ENCODE measurements at regions not wholly inside any gene's neighbourhood (a gene's known extent, or its start where the extent isn't known, plus 50 kb on each side); places are given as distances from the start of the nearest gene placed in this dataset.

DNA sequence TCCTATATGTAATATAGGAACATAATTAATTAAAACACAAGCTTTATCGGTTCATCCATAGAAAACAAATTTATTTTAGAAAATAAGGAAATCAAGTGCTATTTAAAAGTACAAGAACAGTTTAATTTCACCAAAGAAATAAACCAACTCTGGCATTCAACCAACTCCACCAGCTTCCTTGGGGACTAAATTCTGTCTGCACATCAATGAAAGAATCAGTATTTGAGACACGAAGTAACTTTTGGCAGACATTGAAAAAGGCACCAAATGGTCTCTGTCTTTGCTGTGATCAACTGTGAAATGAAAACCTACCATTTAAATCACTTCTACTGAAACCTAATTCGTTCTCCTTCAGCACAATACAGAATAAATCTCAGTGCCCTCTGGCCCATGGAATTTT, 719.7 kb upstream of the GRIA3 start:
- H3K79me2 ChIP-seq (ENCODE audit: control insufficient read depth, insufficient read depth, low read length): no peaks in the 10 kb centered on the region
- no peaks in the 10 kb centered on the region for H4K20me1 ChIP-seq (ENCODE audit: control insufficient read depth, extremely low read depth, insufficient read depth, low read length)
- no peak overlapping the region for H3K4me2 ChIP-seq (ENCODE audit: control insufficient read depth, extremely low read depth, insufficient read depth, low read depth, low read length)
- H3K27me3 ChIP-seq (ENCODE audit: control insufficient read depth, extremely low read depth, insufficient read depth, low read length): no peaks in the 10 kb centered on the region
- H3K27ac ChIP-seq (ENCODE audit: control insufficient read depth, insufficient read depth, low read length): no peak overlapping the region
- H3K9me3 ChIP-seq (ENCODE audit: control insufficient read depth, low read depth, low read length): no peaks in the 10 kb centered on the region
- DNase-seq (ENCODE audit: low read depth, low spot score) (no peak), FAIRE-seq (no peak)
- H3K4me3 ChIP-seq (ENCODE audit: control insufficient read depth in 2 of 3, extremely low read depth in 1 of 3, insufficient read depth in 2 of 3, low read depth in 1 of 3, low read length in 3 of 3): no peak overlapping the region
- no peaks in the 10 kb centered on the region for H3K4me1 ChIP-seq (ENCODE audit: control insufficient read depth, extremely low read depth, insufficient read depth, low read length)
- no peaks in the 10 kb centered on the region for H3K36me3 ChIP-seq (ENCODE audit: control insufficient read depth in 2 of 2, extremely low read depth in 1 of 2, insufficient read depth in 2 of 2, low read length in 2 of 2)
- no peak overlapping the region for H2AFZ ChIP-seq (ENCODE audit: control insufficient read depth, low read length)
- TF ChIP-seq, protein P1, sequence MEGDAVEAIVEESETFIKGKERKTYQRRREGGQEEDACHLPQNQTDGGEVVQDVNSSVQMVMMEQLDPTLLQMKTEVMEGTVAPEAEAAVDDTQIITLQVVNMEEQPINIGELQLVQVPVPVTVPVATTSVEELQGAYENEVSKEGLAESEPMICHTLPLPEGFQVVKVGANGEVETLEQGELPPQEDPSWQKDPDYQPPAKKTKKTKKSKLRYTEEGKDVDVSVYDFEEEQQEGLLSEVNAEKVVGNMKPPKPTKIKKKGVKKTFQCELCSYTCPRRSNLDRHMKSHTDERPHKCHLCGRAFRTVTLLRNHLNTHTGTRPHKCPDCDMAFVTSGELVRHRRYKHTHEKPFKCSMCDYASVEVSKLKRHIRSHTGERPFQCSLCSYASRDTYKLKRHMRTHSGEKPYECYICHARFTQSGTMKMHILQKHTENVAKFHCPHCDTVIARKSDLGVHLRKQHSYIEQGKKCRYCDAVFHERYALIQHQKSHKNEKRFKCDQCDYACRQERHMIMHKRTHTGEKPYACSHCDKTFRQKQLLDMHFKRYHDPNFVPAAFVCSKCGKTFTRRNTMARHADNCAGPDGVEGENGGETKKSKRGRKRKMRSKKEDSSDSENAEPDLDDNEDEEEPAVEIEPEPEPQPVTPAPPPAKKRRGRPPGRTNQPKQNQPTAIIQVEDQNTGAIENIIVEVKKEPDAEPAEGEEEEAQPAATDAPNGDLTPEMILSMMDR (optimal IDR thresholded peaks at IDR 0.05 in 1 of 3, IDR thresholded peaks at IDR 0.05 in 1 of 3, conservative IDR thresholded peaks at IDR 0.05 in 1 of 3; ENCODE audit: extremely low read depth in 1 of 3, insufficient read depth in 2 of 3, low read length in 3 of 3): no peak
- TF ChIP-seq EZH2 (IDR thresholded peaks at IDR 0.05; ENCODE audit: low read length): no peak
- no peak overlapping the region for H3K9ac ChIP-seq (ENCODE audit: control insufficient read depth, extremely low read depth, insufficient read depth, low read length)
- dilution Hi-C loops (cut with MboI; ENCODE audit: extremely low pct_ligation_motif_present, low sequenced_read_pairs): no loop called here
- no peaks in the 10 kb centered on the region for H3K9me1 ChIP-seq (ENCODE audit: control insufficient read depth, extremely low read depth, insufficient read depth, low read length)

DNA sequence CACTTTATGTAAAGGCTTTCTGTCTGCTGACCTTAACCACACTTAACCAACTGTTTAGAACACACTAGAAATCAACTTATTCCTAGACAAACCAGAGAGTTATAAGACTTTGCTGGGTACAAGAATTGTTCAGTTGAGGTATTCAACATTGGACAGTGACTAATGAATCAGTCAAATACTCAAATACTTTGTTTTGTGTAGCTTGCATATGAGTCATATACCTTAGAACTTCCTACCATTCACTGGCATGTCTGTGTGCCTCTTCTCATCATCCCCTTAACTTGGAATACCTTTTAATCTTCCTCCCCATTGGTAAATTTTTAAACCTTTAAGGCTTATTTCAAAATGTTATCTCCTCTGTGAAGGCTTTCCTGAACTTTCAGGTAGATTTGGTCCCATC, 708.8 kb upstream of the GRIA3 start:
- H3K79me2 ChIP-seq (ENCODE audit: control insufficient read depth, insufficient read depth, low read length): no peaks in the 10 kb centered on the region
- peak; percentile 56 for FAIRE-seq

More for the DNA sequence above, 708.8 kb upstream of the GRIA3 start:
- H3K27ac ChIP-seq (ENCODE audit: control insufficient read depth, insufficient read depth, low read length): no peak overlapping the region
- no peaks in the 10 kb centered on the region for H3K9me3 ChIP-seq (ENCODE audit: control insufficient read depth, low read depth, low read length)
- no peak overlapping the region for H3K4me3 ChIP-seq (ENCODE audit: control insufficient read depth in 2 of 3, extremely low read depth in 1 of 3, insufficient read depth in 2 of 3, low read depth in 1 of 3, low read length in 3 of 3)
- TF ChIP-seq, protein P1 (optimal IDR thresholded peaks at IDR 0.05 in 1 of 3, IDR thresholded peaks at IDR 0.05 in 1 of 3, conservative IDR thresholded peaks at IDR 0.05 in 1 of 3; ENCODE audit: extremely low read depth in 1 of 3, insufficient read depth in 2 of 3, low read length in 3 of 3): no peak
- dilution Hi-C loops (cut with MboI; ENCODE audit: extremely low pct_ligation_motif_present, low sequenced_read_pairs): no loop called here
- H3K27me3 ChIP-seq (ENCODE audit: control insufficient read depth, extremely low read depth, insufficient read depth, low read length): no peaks in the 10 kb centered on the region
- H3K4me2 ChIP-seq (ENCODE audit: control insufficient read depth, extremely low read depth, insufficient read depth, low read depth, low read length): no peak overlapping the region
- H2AFZ ChIP-seq (ENCODE audit: control insufficient read depth, low read length): no peak overlapping the region
- no peak for DNase-seq (ENCODE audit: low read depth, low spot score)
- H3K36me3 ChIP-seq (ENCODE audit: control insufficient read depth in 2 of 2, extremely low read depth in 1 of 2, insufficient read depth in 2 of 2, low read length in 2 of 2): no peaks in the 10 kb centered on the region
- no peaks in the 10 kb centered on the region for H4K20me1 ChIP-seq (ENCODE audit: control insufficient read depth, extremely low read depth, insufficient read depth, low read length)
- H3K4me1 ChIP-seq (ENCODE audit: control insufficient read depth, extremely low read depth, insufficient read depth, low read length): peaks cover 4% of the 10 kb centered on the region
- H3K9ac ChIP-seq (ENCODE audit: control insufficient read depth, extremely low read depth, insufficient read depth, low read length): no peak overlapping the region
- H3K9me1 ChIP-seq (ENCODE audit: control insufficient read depth, extremely low read depth, insufficient read depth, low read length): no peaks in the 10 kb centered on the region

All from keratinocyte (primary cell).